Fibroblast of lung (primary cell): ENCODE measurements at regions not wholly inside any gene's neighbourhood (a gene's known extent, or its start where the extent isn't known, plus 50 kb on each side); places are given as distances from the start of the nearest gene placed in this dataset.

ENCODE experiments used
- DNase-seq, 2 donors: peaks; one replicate each; pipeline versions ENCODE4 v3.0.0 to v3.0.0-alpha.2; 2010; ENCODE audit warnings: low read depth in 2 of 2
- H2AFZ ChIP-seq: 2 replicates; pipeline ENCODE4 v1.5.1; 2012; ENCODE audit warnings: low read length, control low read depth, inconsistent platforms
- H3K27ac ChIP-seq: 2 replicates; pipeline ENCODE4 v1.5.1; 2011; ENCODE audit warnings: low read length, control low read depth; ENCODE audit not compliant: insufficient read depth
- H3K27me3 ChIP-seq: 2 replicates; pipeline ENCODE4 v1.5.1; 2011; ENCODE audit warnings: mild to moderate bottlenecking, low read length; ENCODE audit not compliant: control insufficient read depth, insufficient read depth
- H3K36me3 ChIP-seq: 2 replicates; pipeline ENCODE4 v1.5.1; 2011; ENCODE audit warnings: low read length; ENCODE audit not compliant: control insufficient read depth, insufficient read depth
- H3K4me1 ChIP-seq: 2 replicates; pipeline ENCODE4 v1.5.1; 2011; ENCODE audit warnings: low read length; ENCODE audit not compliant: control insufficient read depth, insufficient read depth; ENCODE audit errors: extremely low read depth
- H3K4me2 ChIP-seq: 2 replicates; pipeline ENCODE4 v1.5.1; 2011; ENCODE audit warnings: low read length, control low read depth; ENCODE audit not compliant: insufficient read depth; ENCODE audit errors: extremely low read depth
- H3K4me3 ChIP-seq, 4 experiments: fragments of 200-600 bp in 1 of 4; sonication (generic) in 1 of 4; replicated peaks in 1 of 4; 2 replicates each; pipeline ENCODE4 v1.5.1; 2011 to 2016; ENCODE audit warnings: low read length in 4 of 4, low read depth in 3 of 4, mild to moderate bottlenecking in 3 of 4, control low read depth in 2 of 4, inconsistent platforms in 1 of 4, mixed read lengths in 1 of 4; ENCODE audit not compliant: insufficient read depth in 1 of 4; ENCODE audit errors: control extremely low read depth in 1 of 4
- H3K79me2 ChIP-seq: 2 replicates; pipeline ENCODE4 v1.5.1; 2012; ENCODE audit warnings: mild to moderate bottlenecking, low read length, inconsistent platforms; ENCODE audit not compliant: control insufficient read depth, insufficient read depth
- H3K9ac ChIP-seq: 2 replicates; pipeline ENCODE4 v1.5.1; 2011; ENCODE audit warnings: mild to moderate bottlenecking, low read length, control low read depth; ENCODE audit not compliant: insufficient read depth
- H3K9me3 ChIP-seq: 2 replicates; pipeline ENCODE4 v1.5.1; 2012; ENCODE audit warnings: low read depth, low read length; ENCODE audit not compliant: control insufficient read depth, insufficient read depth
- H4K20me1 ChIP-seq: 2 replicates; pipeline ENCODE4 v1.5.1; 2011; ENCODE audit warnings: low read length; ENCODE audit not compliant: control insufficient read depth, insufficient read depth; ENCODE audit errors: extremely low read depth
- EZH2 ChIP-seq: IDR thresholded peaks from 2 replicates; pipeline ENCODE4 v1.5.1; 2012; ENCODE audit warnings: low read length, control low read depth, mild to moderate bottlenecking; ENCODE audit errors: missing control alignments
- TF ChIP-seq, protein P1 (sequence below), 2 donors: IDR thresholded peaks in 1 of 2; conservative IDR thresholded peaks in 1 of 2; 1 replicate in 1 of 2; 2 replicates in 1 of 2; pipeline ENCODE4 v1.5.1; 2011 to 2012; ENCODE audit warnings: low read length in 2 of 2, control low read depth in 1 of 2, inconsistent platforms in 1 of 2, low read depth in 1 of 2, mild to moderate bottlenecking in 1 of 2

DNA sequence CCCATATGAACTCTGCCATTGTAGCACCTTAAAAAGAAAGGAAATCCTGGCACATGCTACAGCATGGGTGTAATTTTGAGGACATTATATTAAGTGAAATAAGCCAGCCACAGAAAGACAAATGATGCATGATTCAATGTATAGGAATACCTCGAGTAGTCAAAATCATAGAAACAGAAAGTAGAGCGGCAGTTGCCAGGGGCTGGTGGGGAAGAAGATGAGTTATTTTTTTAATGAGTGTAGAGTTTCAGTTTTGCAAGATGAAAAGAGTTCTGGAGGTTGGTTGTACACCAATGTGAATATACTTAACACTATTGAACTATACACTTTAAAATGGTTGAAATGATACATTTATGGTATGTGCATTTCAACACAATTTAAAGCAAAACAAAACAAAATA lies 133.0 kb downstream of the ZDHHC21 start:
- Histone ChIP-seq H3K27ac (no peak overlapping the region), H3K4me3 (no peak overlapping the region), H3K36me3 (no peaks in the 10 kb centered on the region), H3K4me2 (no peak overlapping the region), H3K27me3 (no peaks in the 10 kb centered on the region), H3K9me3 (no peaks in the 10 kb centered on the region), H3K79me2 (no peaks in the 10 kb centered on the region), H3K4me1 (no peaks in the 10 kb centered on the region), H4K20me1 (no peaks in the 10 kb centered on the region), H2AFZ (no peak overlapping the region), H3K9ac (no peak overlapping the region)
- TF ChIP-seq, protein P1, sequence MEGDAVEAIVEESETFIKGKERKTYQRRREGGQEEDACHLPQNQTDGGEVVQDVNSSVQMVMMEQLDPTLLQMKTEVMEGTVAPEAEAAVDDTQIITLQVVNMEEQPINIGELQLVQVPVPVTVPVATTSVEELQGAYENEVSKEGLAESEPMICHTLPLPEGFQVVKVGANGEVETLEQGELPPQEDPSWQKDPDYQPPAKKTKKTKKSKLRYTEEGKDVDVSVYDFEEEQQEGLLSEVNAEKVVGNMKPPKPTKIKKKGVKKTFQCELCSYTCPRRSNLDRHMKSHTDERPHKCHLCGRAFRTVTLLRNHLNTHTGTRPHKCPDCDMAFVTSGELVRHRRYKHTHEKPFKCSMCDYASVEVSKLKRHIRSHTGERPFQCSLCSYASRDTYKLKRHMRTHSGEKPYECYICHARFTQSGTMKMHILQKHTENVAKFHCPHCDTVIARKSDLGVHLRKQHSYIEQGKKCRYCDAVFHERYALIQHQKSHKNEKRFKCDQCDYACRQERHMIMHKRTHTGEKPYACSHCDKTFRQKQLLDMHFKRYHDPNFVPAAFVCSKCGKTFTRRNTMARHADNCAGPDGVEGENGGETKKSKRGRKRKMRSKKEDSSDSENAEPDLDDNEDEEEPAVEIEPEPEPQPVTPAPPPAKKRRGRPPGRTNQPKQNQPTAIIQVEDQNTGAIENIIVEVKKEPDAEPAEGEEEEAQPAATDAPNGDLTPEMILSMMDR (conservative IDR thresholded peaks at IDR 0.05 in 1 of 2, IDR thresholded peaks at IDR 0.05 in 1 of 2; ENCODE audit: low read depth in 1 of 2, low read length in 2 of 2) = no peak
- TF ChIP-seq EZH2 = no peak
- DNase-seq = no peak

DNA sequence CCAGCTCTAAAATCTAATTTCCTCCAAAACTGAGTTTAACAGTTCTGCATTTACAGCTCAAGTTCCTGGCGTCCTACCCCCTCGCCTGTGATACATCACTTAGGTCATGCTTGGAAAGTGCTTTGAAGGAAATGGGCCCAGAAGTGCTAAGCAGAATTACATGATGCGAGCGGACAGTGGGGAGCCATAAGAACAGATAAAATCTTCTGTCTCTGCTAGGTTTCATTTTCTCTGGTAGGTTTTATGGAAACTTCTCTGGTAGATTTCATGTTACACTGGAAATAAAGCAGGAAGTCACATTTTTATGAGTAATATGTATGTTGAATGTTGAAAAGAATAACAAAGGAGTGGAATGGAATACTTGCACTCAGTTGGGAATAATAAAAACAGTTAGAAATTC lies 138.3 kb downstream of the ZDHHC21 start:
- H3K4me1 ChIP-seq = no peaks in the 10 kb centered on the region
- no peaks in the 10 kb centered on the region for H3K79me2 ChIP-seq
- TF ChIP-seq EZH2 = no peak
- TF ChIP-seq, protein P1 (conservative IDR thresholded peaks at IDR 0.05 in 1 of 2, IDR thresholded peaks at IDR 0.05 in 1 of 2; ENCODE audit: low read depth in 1 of 2, low read length in 2 of 2) = no peak
- no peaks in the 10 kb centered on the region for H3K36me3 ChIP-seq
- H3K4me3 ChIP-seq = no peak overlapping the region
- no peaks in the 10 kb centered on the region for H3K9me3 ChIP-seq
- no peaks in the 10 kb centered on the region for H4K20me1 ChIP-seq
- H3K4me2 ChIP-seq = no peak overlapping the region
- no peak overlapping the region for H3K27ac ChIP-seq
- H2AFZ ChIP-seq = no peak overlapping the region
- no peaks in the 10 kb centered on the region for H3K27me3 ChIP-seq
- no peak overlapping the region for H3K9ac ChIP-seq
- DNase-seq = no peak

DNA sequence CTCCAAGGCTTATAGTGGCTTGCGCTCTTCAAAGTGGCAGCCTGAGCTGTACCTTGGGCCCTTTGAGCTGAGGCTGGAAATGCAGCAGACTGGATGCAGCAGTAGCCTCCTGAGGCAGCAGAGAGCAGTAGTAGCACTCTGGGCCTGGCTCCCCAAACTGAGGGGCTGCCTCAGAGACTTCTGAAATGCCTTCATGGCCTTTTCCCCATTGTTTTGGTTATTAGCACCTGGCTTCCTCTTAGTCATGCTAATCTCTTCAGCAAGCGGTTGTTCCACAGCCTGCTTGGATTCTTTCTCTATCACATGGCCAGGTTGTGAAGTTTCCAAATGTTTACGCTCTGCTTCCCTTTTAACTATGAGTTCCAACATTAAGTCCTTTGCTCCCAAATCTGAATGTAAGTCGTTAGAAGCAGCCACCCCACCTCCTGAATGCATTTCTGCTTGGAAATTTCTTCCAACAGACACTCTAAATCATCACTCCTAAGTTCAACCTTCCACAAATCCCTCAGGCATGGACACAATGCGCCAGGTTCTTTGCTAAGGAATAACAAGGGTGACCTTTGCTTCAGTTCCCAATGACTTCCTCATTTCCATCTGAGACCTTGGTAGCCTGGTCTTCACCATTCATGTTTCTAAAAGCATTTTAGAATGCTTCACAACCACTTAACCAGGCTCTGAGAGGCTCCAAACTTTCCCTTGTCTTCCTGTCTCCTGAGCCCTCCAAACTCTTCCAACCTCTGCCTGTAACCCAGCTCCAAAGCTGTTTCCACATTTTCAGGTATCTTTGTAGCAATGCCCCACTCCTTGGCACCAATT lies 145.8 kb downstream of the ZDHHC21 start:
- no peak overlapping the region for H3K4me3 ChIP-seq
- TF ChIP-seq, protein P1 (conservative IDR thresholded peaks at IDR 0.05 in 1 of 2, IDR thresholded peaks at IDR 0.05 in 1 of 2; ENCODE audit: low read depth in 1 of 2, low read length in 2 of 2) = no peak
- no peak for TF ChIP-seq EZH2
- H3K4me1 ChIP-seq = no peaks in the 10 kb centered on the region
- no peak overlapping the region for H2AFZ ChIP-seq
- no peaks in the 10 kb centered on the region for H3K9me3 ChIP-seq
- H3K4me2 ChIP-seq = no peak overlapping the region
- no peaks in the 10 kb centered on the region for H3K27me3 ChIP-seq
- no peak overlapping the region for H3K9ac ChIP-seq
- H3K36me3 ChIP-seq = no peaks in the 10 kb centered on the region
- H3K79me2 ChIP-seq = no peaks in the 10 kb centered on the region
- DNase-seq = no peak
- H3K27ac ChIP-seq = no peak overlapping the region
- H4K20me1 ChIP-seq = no peaks in the 10 kb centered on the region
